HUES6 (cell line): ENCODE measurements at regions not wholly inside any gene's neighbourhood (a gene's known extent, or its start where the extent isn't known, plus 50 kb on each side); places are given as distances from the start of the nearest gene placed in this dataset.

Experiments used
- H3K27ac ChIP-seq: 2 replicates; pipeline ENCODE4 v1.7.0; 2013; ENCODE audit warnings: low read depth, mild to moderate bottlenecking, low read length, inconsistent platforms
- H3K27me3 ChIP-seq: 2 replicates; pipeline ENCODE4 v1.6.1; 2013; ENCODE audit warnings: low read length; ENCODE audit not compliant: control insufficient read depth, insufficient read depth
- H3K36me3 ChIP-seq: 2 replicates; pipeline ENCODE4 v1.6.1; 2013; ENCODE audit warnings: low read length; ENCODE audit not compliant: control insufficient read depth, insufficient read depth
- H3K4me1 ChIP-seq: 2 replicates; pipeline ENCODE4 v1.6.1; 2013; ENCODE audit warnings: low read length; ENCODE audit not compliant: control insufficient read depth, insufficient read depth
- H3K4me3 ChIP-seq: 2 replicates; pipeline ENCODE4 v1.5.1; 2013; ENCODE audit warnings: low read depth, low read length
- H3K9ac ChIP-seq: one replicate; pipeline ENCODE4 v1.6.1; 2013; ENCODE audit warnings: mild to moderate bottlenecking, low read length
- H3K9me3 ChIP-seq: 2 replicates; pipeline ENCODE4 v1.6.1; 2013; ENCODE audit warnings: low read depth, low read length; ENCODE audit not compliant: control insufficient read depth, insufficient read depth

- Histone ChIP-seq H3K27ac (no peak overlapping the region), H3K27me3 (no peaks in the 10 kb centered on the region; the same call in 1 of the 2 replicates), H3K9ac (no peak overlapping the region), H3K4me3 (no peak overlapping the region), H3K9me3 (peaks cover 4% of the 10 kb centered on the region; the same call in 1 of the 2 replicates), H3K36me3 (no peaks in the 10 kb centered on the region), H3K4me1 (no peaks in the 10 kb centered on the region)
Observed at GRCh38 chr16:86702824-86703588, 124.7 kb downstream of the FOXL1 start.

DNA sequence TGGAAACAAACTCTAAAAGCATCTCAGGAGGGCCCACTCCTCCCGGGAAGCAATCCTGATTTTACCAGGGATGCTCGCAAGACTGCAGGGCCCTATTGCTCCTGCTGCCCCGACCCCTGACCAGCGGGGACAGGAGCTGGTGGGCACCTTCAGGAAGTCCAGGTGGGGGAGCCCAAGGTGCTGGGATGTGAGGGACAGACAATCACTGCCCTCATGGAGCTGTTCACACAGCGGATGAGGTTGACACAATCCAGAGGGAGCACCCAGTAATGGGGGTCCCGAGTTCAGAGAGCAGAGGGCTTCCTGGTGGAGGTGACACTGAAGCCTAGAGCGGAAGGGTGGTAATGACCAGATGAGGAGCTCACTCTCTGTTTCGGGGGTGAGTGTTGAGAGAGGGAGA, 126.2 kb downstream of the FOXL1 start:
- Histone ChIP-seq H3K9ac (no peak overlapping the region), H3K9me3 (peaks cover 4% of the 10 kb centered on the region; the same call in 1 of the 2 replicates), H3K4me3 (no peak overlapping the region), H3K27me3 (no peaks in the 10 kb centered on the region), H3K27ac (no peak overlapping the region), H3K4me1 (no peaks in the 10 kb centered on the region), H3K36me3 (no peaks in the 10 kb centered on the region)

GRCh38 chr16:86706726-86707125, 128.4 kb downstream of the FOXL1 start:
- Histone ChIP-seq H3K9ac (no peak overlapping the region), H3K4me3 (no peak overlapping the region), H3K27ac (no peak overlapping the region), H3K9me3 (peaks cover 4% of the 10 kb centered on the region; the same call in 1 of the 2 replicates), H3K27me3 (no peaks in the 10 kb centered on the region), H3K4me1 (no peaks in the 10 kb centered on the region), H3K36me3 (no peaks in the 10 kb centered on the region)

DNA sequence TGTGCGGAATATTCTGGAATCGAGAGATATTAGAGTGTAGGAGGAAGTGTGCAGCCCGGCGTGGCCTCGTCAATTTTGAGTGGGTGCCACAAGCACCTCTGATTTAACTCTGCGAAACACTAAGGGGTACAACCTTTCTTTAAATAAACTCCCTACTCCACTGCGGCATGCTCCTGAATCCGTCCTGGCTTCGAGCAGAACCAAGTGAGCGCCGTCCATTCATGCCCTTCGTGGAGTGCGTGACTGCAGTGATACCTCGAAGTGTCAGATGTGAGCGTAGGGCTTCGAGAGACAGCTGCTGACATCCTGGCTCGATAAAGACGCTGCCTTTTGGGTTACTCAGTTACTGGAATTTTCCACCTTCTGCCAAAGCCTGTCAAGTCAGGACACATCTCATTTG, 128.8 kb downstream of the FOXL1 start:
- Histone ChIP-seq H3K4me3 (no peak overlapping the region), H3K4me1 (no peaks in the 10 kb centered on the region), H3K36me3 (no peaks in the 10 kb centered on the region)

GRCh38 chr16:86707581-86707980, 129.2 kb downstream of the FOXL1 start:
- H3K4me1 ChIP-seq = no peaks in the 10 kb centered on the region
- H3K36me3 ChIP-seq = no peaks in the 10 kb centered on the region
- no peaks in the 10 kb centered on the region for H3K27me3 ChIP-seq
- no peak overlapping the region for H3K27ac ChIP-seq
- H3K9me3 ChIP-seq = peaks cover 4% of the 10 kb centered on the region; the same call in 1 of the 2 replicates
- H3K9ac ChIP-seq = no peak overlapping the region
- no peak overlapping the region for H3K4me3 ChIP-seq

More for the DNA sequence above, 128.8 kb downstream of the FOXL1 start:
- no peaks in the 10 kb centered on the region for H3K27me3 ChIP-seq
- peaks cover 4% of the 10 kb centered on the region; the same call in 1 of the 2 replicates for H3K9me3 ChIP-seq
- no peak overlapping the region for H3K9ac ChIP-seq
- H3K27ac ChIP-seq = no peak overlapping the region

GRCh38 chr16:86708431-86708830, 130.1 kb downstream of the FOXL1 start:
- Histone ChIP-seq H3K27ac (no peak overlapping the region), H3K27me3 (no peaks in the 10 kb centered on the region), H3K9ac (no peak overlapping the region), H3K36me3 (no peaks in the 10 kb centered on the region), H3K9me3 (peaks cover 4% of the 10 kb centered on the region; the same call in 1 of the 2 replicates), H3K4me3 (no peak overlapping the region), H3K4me1 (no peaks in the 10 kb centered on the region)

GRCh38 chr16:86709103-86709502, 130.8 kb downstream of the FOXL1 start:
- Histone ChIP-seq H3K27ac (no peak overlapping the region), H3K27me3 (no peaks in the 10 kb centered on the region), H3K9ac (no peak overlapping the region), H3K9me3 (peaks cover 4% of the 10 kb centered on the region; the same call in 1 of the 2 replicates), H3K4me1 (no peaks in the 10 kb centered on the region), H3K36me3 (no peaks in the 10 kb centered on the region), H3K4me3 (no peak overlapping the region)

- Histone ChIP-seq H3K27ac (no peak overlapping the region), H3K9me3 (peaks cover 4% of the 10 kb centered on the region; the same call in 1 of the 2 replicates), H3K4me3 (no peak overlapping the region), H3K9ac (no peak overlapping the region), H3K27me3 (no peaks in the 10 kb centered on the region), H3K36me3 (no peaks in the 10 kb centered on the region), H3K4me1 (no peaks in the 10 kb centered on the region)
Observed at GRCh38 chr16:86709902-86710601, 131.7 kb downstream of the FOXL1 start.

GRCh38 chr16:86710602-86710950, 132.2 kb downstream of the FOXL1 start:
- Histone ChIP-seq H3K9me3 (peaks cover 4% of the 10 kb centered on the region; the same call in 1 of the 2 replicates), H3K36me3 (no peaks in the 10 kb centered on the region), H3K4me1 (no peaks in the 10 kb centered on the region), H3K9ac (no peak overlapping the region), H3K27ac (no peak overlapping the region), H3K27me3 (no peaks in the 10 kb centered on the region), H3K4me3 (no peak overlapping the region)

DNA sequence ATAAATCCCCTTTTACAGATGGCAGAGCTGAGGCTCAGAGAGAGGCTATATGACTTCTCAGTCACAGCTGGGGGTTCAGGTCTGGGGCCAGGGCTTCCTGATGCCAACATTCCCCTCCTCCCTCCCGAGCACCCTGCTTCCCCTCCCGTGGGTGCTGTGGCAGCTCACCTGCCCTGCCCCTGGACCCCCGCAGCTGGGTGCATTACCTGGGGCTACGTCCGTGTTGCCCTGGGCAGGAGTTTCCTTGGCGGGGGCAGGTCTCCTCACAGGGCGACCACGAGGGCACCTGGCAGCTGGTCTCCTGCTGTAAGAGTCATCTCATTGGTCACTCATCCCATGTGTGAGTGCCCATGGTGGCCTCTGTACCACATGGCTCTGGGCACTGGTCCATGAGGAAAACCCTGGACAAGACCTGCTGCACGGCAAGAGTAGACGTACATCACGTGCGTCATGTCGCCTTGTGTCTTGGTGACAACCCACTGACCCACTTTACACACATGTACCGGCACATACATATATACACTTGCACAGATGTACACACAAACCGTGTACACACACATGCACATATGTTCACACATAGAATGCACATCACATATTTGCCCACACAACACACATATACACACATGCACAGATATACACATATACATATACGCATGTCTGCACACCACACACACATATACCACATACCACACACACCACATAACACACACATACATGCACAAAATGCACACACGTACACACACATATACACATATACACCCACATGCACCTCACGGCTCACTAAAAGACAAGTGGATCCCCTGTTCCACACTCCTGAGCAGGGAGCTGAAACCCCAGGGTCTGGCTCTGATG, 134.0 kb downstream of the FOXL1 start:
- Histone ChIP-seq H3K27ac (no peak overlapping the region), H3K27me3 (no peaks in the 10 kb centered on the region), H3K36me3 (no peaks in the 10 kb centered on the region), H3K9ac (no peak overlapping the region), H3K9me3 (no peaks in the 10 kb centered on the region), H3K4me3 (no peak overlapping the region), H3K4me1 (no peaks in the 10 kb centered on the region)
